NCI-H2196 treated with DMSO at 0.1 percent for 48 hours (cell line): ENCODE measurements at regions not wholly inside any gene's neighbourhood (a gene's known extent, or its start where the extent isn't known, plus 50 kb on each side); places are given as distances from the start of the nearest gene placed in this dataset.
"Not testable (repeated sequence)": the region's sequence is repeated elsewhere in the genome, so short reads cannot be mapped to it uniquely, and the experiment has no call there.

Experiments used
- DNase-seq: peaks from one replicate; lab custom pipeline; 2025; ENCODE audit not compliant: unreplicated experiment; lab: John Stamatoyannopoulos, UW

- DNase-seq: not testable (repeated sequence)
Observed at GRCh38 chr11:3514635-3515424, 127.0 kb downstream of the ART5 start.

DNA sequence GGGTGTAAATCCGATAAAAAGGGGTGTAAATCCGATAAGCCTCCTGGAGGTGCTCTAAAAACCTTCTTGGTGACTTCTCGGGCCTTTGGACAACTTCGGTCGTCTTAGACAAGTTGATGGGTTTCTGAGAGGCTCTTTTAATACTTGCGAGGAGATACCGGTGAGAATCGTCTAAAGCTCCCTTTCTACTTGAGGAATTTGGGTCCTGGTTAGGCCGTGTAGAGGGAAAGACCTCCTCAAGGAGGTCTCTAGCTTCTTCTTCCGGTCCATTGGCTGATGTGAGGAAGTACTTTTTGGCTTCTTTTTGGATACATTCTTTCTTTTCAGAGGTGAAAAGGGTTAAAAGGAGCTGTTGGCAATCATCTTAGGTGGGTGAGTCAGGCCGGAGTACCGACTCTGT lies 128.5 kb downstream of the ART5 start:
- not testable (repeated sequence) for DNase-seq

- not testable (repeated sequence) for DNase-seq
Observed at GRCh38 chr11:3512751-3513150, 129.0 kb downstream of the ART5 start.

DNA sequence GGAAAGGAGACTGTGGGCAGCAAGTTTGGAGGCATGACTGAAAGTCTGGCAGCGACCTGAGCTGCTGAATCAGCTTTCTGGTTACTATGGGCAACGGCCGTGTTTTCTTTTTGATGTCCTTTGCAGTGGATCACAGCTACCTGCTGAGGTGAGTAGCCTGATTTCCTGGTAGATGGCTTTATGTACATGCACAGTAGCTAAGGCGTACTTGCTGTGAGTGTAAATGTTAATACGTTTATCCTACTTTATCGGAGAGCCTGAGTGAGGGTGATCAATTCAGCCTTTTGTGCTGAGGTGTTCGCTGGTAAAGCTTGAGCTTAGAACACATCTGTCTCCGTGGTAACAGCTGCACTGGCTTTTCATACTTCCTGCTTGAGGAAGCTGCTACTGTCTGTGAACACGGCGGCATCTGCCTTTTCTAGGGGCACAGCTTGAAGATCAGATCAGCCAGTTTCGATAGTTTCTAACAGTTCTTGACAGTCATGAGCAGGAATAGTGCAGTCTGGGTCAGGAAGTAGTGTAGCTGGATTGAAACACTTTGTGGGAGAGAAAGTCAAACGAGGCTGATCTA lies 129.6 kb downstream of the ART5 start:
- not testable (repeated sequence) for DNase-seq

- DNase-seq: not testable (repeated sequence)
Observed at GRCh38 chr11:3511416-3512132, 130.2 kb downstream of the ART5 start.

DNA sequence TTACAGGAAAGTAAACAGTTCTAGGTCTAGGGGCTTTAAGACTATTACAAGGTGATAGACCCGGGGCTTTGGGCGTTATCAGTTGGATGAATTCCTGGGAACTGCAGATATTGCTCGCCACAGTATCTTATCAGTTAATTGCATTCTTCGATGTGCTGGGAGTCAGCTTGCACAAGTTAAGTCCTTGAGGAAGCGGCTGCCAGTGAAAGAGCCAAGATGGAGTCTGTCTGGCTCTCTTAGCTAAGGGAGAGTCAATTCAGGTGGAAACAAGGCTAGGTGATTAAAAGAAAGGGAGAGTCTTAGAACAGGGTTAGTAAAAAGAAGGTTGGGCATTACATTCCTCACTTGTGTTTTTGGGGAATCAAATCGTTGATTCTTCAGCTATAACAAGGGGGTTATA lies 130.6 kb upstream of the ZNF195 start:
- not testable (repeated sequence) for DNase-seq

DNA sequence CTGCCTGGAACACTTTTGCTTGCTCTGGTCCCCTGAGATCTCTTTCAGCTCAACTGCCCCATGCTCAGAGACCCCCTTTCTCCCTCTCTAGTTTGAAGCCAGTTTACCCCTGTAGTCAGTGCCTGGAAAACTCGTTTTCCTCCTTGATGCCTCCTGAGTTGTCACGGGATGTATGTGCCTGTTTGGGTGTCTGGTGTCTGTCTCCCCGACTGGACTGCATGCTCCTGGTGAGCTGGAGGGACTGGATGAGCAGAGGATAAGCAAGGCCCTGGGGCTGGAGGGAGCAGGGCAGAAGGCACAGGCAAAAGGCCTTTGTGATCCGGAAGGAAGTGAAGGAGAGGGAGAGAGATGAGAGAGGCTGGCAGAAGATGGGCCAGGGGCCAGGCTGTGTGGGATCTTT lies 120.3 kb upstream of the ZNF195 start:
- DNase-seq: not testable (repeated sequence)

DNA sequence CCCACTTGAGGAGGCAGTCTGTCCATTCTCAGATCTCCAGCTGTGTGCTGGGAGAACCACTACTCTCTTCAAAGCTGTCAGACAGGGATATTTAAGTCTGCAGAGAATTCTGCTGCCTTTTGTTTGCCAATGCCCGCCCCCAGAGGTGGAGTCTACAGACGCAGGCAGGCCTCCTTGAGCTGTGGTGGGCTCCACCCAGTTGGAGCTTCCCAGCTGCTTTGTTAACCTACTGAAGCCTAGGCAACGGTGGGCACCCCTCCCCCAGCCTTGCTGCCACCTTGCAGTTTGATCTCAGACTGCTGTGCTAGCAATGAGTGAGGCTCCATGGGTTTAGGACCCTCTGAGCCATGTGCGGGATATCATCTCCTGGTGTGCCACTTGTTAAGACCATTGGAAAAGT lies 119.4 kb upstream of the ZNF195 start:
- not testable (repeated sequence) for DNase-seq

GRCh38 chr11:3493152-3493551 lies 114.2 kb upstream of the ZNF195 start:
- DNase-seq: not testable (repeated sequence)

GRCh38 chr11:3488003-3488402 lies 109.1 kb upstream of the ZNF195 start:
- not testable (repeated sequence) for DNase-seq

- not testable (repeated sequence) for DNase-seq
Observed at GRCh38 chr11:3485737-3486136, 106.8 kb upstream of the ZNF195 start.

GRCh38 chr11:3476937-3477885 lies 98.3 kb upstream of the ZNF195 start:
- peak; percentile 23 for DNase-seq

DNA sequence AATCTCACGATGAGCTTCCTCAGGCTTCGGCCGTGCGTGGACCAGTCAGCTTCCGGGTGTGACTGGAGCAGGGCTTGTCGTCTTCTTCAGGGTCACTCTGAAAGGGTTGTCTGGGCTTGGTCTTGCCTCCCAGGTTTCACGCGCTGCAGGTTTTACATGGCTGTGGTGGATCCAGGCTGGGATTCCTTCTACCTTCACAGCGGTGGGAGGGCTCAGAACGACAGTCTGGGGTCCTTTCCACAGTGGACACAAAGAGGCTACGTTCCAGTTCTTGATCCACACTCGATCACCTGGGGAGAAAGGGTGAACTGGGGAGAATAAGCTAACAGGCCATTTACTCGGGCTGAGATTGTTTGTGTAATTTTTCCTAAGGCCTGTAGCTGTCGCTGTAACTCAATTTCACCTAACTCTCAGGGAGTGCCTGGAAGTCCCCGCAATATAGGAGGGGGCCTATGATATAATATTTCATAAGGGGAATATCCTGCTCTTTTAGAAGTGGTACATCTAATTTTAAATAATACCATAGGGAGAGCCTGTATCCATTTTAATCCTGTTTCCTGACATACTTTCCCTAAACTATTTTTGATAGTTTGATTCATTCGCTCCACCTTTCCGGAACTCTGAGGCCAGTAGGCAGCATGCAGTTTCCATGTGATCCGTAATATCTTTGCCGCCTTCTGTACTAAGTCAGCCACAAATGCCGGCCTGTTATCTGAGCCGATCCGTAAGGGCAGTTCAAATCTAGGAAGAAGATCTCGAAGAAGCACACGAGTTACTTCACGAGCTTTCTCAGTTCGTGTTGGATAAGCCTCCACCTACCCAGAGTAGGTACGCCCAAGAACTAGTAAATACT lies 97.4 kb upstream of the ZNF195 start:
- DNase-seq: not testable (repeated sequence)

GRCh38 chr11:3468963-3469362 lies 90.0 kb upstream of the ZNF195 start:
- DNase-seq: not testable (repeated sequence)

GRCh38 chr11:3467599-3467998 lies 88.7 kb upstream of the ZNF195 start:
- DNase-seq: not testable (repeated sequence)

DNA sequence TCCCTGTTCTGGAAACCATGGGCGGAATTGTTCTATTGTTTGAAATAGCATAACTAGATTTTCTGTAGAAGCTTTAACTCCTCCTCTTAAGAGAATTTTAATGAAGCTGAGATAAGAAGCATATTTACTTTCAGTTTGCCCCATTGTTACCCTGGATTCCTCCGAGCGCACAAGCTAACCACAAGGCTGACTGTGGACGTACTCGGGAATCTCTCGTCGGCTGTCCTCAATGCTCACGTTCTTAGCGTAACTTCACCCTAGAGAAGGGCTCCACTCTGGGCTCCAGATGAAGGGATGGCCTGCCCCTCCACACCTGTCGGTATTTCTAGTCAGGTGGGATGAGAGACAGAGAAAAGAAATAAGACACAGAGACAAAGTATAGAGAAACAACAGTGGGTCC lies 76.7 kb upstream of the ZNF195 start:
- DNase-seq: not testable (repeated sequence)

- peak; percentile 7 for DNase-seq
Observed at GRCh38 chr11:3454844-3455243, 75.9 kb upstream of the ZNF195 start.

GRCh38 chr11:3453596-3454256 lies 74.8 kb upstream of the ZNF195 start:
- not testable (repeated sequence) for DNase-seq

DNA sequence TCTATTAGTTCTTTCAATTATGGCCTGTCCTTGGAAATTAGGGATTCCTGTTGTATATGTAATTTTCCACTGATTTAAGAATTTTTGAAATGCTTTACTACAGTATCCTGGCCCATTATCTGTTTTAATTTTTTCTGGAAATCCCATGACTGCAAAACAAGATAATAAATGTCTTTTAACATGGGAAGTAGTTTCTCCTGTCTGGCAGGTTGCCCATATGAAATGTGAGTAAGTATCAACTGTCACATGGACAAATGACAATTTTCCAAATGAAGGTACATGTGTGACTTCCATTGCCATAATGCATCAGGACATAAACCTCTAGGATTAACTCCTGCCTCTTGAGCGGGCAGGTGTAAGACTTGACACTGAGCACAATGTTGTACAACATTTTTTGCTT lies 71.9 kb upstream of the ZNF195 start:
- DNase-seq: not testable (repeated sequence)
